Activated naive CD8-positive, alpha-beta T cell treated with anti-CD3 and anti-CD28 coated beads, Interleukin-2, amount 10 ng/mL, durations not matched to agents 7 days and 5 days (primary cell): ENCODE measurements at regions not wholly inside any gene's neighbourhood (a gene's known extent, or its start where the extent isn't known, plus 50 kb on each side); places are given as distances from the start of the nearest gene placed in this dataset.

Experiments used
- ATAC-seq: fragments of 150-1000 bp; cut with Tn5 transposase; one replicate; pipeline ENCODE4 v1.10.0; 2021; ENCODE audit warnings: low read depth, moderate library complexity
- POLR2A ChIA-PET: fragments of 350-600 bp; sonication (Branson Sonifier 250); formaldehyde crosslinking; loops from one replicate; lab custom pipeline; 2021; ENCODE audit warnings: antibody characterized with exemption; lab: Charles Lee
- DNase-seq: peaks from one replicate; pipeline ENCODE4 v3.0.0; 2021
- H3K27ac Mint-ChIP-seq: one replicate; pipeline ENCODE4 v1.8.0; 2022; ENCODE audit warnings: mild to moderate bottlenecking, mixed read lengths
- H3K27me3 Mint-ChIP-seq: one replicate; pipeline ENCODE4 v1.8.0; 2022; ENCODE audit warnings: mild to moderate bottlenecking, moderate library complexity, mixed read lengths
- H3K36me3 Mint-ChIP-seq: one replicate; pipeline ENCODE4 v1.8.0; 2021; ENCODE audit warnings: mild to moderate bottlenecking, mixed read lengths
- H3K4me1 Mint-ChIP-seq: one replicate; pipeline ENCODE4 v1.8.0; 2021; ENCODE audit warnings: mixed read lengths
- H3K4me3 Mint-ChIP-seq: one replicate; pipeline ENCODE4 v1.8.0; 2022; ENCODE audit warnings: mild to moderate bottlenecking, moderate library complexity, mixed read lengths
- H3K9me3 Mint-ChIP-seq: one replicate; pipeline ENCODE4 v1.8.0; 2021; ENCODE audit warnings: mixed read lengths

DNA sequence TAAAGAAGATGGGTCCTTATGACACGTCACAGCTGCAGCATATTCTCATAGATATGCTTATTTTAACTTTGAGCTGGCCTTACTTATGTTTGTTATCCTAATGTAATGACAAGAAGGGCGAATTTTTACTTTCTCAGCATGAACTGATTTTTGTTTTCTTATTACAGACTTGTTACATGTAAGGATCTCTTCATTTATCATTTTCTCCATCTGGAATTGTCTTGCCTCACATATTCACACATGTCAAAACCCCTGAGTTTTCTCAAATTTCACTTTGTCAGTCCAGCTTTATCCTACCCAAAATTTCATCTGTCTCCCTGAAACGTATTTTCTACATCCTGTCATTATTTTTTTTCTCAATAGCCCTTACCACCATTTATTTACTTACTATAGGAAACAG, 1774.0 kb upstream of the PRR20A start:
- ATAC-seq (no peak), DNase-seq (no peak)
- H3K9me3 Mint-ChIP-seq, result peaks cover 2% of the 10 kb centered on the region
- POLR2A ChIA-PET, result no interaction called here
- H3K4me1 Mint-ChIP-seq, result no peaks in the 10 kb centered on the region
- H3K27me3 Mint-ChIP-seq, result no peaks in the 10 kb centered on the region
- no peak overlapping the region for H3K27ac Mint-ChIP-seq
- H3K4me3 Mint-ChIP-seq, result no peak overlapping the region
- no peaks in the 10 kb centered on the region for H3K36me3 Mint-ChIP-seq

DNA sequence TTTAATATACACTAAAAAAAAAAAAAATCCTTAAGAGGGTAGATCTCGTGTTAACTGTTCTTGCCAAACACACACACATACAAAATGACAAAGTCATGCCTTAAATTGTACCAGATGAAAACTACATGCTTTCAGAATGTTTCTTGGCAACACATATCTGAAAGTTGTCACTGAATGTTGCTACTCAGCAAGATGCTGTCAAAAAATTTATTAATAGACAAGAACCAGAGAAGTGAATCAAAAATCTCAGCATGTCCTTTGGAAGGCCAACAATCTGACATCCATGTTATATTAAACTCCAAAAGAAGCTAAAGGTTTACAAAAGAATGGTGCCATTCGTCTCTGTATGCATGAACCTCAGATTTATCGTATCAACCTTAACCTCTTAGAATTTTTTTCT, 1746.2 kb upstream of the PRR20A start:
- no peaks in the 10 kb centered on the region for H3K36me3 Mint-ChIP-seq
- no peak for DNase-seq
- POLR2A ChIA-PET, result no interaction called here
- no peak overlapping the region for H3K4me3 Mint-ChIP-seq
- ATAC-seq, result no peak
- H3K27me3 Mint-ChIP-seq, result no peaks in the 10 kb centered on the region
- H3K4me1 Mint-ChIP-seq, result no peaks in the 10 kb centered on the region
- peaks cover 2% of the 10 kb centered on the region for H3K9me3 Mint-ChIP-seq
- no peak overlapping the region for H3K27ac Mint-ChIP-seq

DNA sequence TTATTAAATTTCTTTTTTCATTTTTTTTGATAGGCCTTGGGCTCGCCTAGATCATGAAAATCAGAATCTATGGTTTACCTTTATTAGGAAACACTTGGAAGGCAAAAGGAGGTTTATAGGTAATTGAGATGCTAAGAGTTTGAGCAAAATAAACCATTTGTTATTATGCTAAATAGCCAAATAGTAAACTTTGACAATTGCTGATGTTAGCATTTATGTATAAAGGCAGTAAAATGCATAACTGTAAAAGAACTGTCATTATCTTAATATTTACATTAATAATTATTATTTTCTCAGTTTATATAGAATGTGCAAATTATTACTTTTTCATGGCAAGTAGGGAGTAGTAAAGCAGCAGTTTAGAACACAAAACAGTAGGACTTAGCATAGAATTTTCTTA, 1737.8 kb upstream of the PRR20A start:
- no peaks in the 10 kb centered on the region for H3K36me3 Mint-ChIP-seq
- H3K9me3 Mint-ChIP-seq, result peaks cover 4% of the 10 kb centered on the region
- no peaks in the 10 kb centered on the region for H3K4me1 Mint-ChIP-seq
- DNase-seq (no peak), ATAC-seq (no peak)
- no peak overlapping the region for H3K27ac Mint-ChIP-seq
- H3K27me3 Mint-ChIP-seq, result no peaks in the 10 kb centered on the region
- no peak overlapping the region for H3K4me3 Mint-ChIP-seq
- POLR2A ChIA-PET, result no interaction called here

DNA sequence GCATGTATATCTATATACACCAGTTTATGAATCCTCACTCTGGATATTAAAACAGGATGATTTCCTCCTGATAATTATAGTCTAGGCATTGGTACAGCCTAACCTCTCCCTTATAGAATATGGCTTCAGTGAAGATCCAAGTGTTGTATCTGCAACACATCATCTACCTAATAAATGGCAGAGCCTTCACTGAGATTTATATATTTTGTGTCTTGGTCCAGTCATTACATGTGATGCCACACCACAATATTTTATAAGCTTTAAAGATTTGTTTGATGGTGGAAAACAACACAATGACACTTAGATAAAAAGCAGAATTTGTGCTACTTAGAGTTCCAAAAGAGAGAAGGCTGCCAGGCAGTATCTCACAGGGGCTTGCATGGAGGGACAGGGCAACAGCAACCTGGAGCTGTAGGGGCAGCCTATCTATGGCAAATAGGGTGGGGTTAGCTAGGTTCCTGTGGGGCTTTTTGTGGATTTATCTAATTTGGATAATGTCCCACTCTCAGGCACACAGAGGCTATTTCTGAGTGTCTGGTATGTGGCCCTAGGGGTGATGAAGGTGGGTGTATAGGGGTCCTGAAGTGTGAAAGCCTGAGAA, 1736.7 kb upstream of the PRR20A start:
- POLR2A ChIA-PET, result no interaction called here
- no peaks in the 10 kb centered on the region for H3K4me1 Mint-ChIP-seq
- no peak overlapping the region for H3K27ac Mint-ChIP-seq
- DNase-seq (no peak), ATAC-seq (no peak)
- no peaks in the 10 kb centered on the region for H3K36me3 Mint-ChIP-seq
- H3K27me3 Mint-ChIP-seq, result no peaks in the 10 kb centered on the region
- peaks cover 4% of the 10 kb centered on the region for H3K9me3 Mint-ChIP-seq
- H3K4me3 Mint-ChIP-seq, result no peak overlapping the region

DNA sequence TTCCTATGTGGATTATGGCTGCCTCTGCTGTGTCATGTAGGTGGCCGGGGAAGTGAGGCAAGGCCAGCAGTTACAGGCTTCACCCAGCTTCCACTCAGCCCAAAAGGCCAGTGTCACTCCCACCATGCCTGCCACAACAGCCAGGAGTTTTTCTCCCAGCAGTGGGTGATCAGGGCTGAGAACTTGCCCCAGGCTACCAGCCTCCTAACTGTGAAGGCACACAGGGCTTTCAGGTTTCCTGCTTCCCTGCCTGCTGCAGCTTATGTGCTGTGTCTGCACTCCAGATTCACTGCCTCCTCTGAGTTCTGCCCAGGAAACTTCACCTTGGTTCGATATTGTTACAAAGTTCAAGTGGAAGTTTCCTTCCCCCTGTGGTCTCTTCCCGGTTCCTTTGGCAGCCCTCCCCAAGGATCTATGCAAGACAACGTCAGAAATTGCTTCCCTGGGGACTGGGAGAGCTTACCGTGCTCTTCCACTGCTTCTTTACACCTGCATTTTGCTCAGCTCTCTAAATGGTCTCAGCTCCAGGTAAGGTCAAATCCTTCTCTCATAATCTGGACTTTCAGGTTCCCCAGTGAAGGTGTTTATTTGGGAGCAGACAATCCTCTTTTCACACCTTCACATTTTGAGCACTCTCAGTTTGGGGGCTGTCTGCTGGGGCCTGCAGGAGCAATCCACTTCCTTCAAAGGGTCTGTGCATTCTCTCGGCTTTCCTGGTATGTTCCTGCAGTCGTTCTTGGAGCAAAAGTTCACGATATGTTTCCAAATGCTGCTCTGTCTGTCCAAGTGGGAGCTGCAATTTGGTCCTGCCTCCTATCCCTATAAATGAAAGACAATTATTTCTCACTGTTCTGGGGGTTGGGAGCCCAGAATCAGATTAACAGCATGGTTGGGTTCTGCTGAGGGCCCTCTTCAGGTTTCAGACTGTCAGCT, 1730.1 kb upstream of the PRR20A start:
- POLR2A ChIA-PET, result no interaction called here
- H3K27ac Mint-ChIP-seq, result no peak overlapping the region
- no peak for DNase-seq
- ATAC-seq, result no peak
- peaks cover 1% of the 10 kb centered on the region for H3K9me3 Mint-ChIP-seq
- H3K4me1 Mint-ChIP-seq, result no peaks in the 10 kb centered on the region
- H3K4me3 Mint-ChIP-seq, result no peak overlapping the region
- no peaks in the 10 kb centered on the region for H3K36me3 Mint-ChIP-seq
- H3K27me3 Mint-ChIP-seq, result no peaks in the 10 kb centered on the region

DNA sequence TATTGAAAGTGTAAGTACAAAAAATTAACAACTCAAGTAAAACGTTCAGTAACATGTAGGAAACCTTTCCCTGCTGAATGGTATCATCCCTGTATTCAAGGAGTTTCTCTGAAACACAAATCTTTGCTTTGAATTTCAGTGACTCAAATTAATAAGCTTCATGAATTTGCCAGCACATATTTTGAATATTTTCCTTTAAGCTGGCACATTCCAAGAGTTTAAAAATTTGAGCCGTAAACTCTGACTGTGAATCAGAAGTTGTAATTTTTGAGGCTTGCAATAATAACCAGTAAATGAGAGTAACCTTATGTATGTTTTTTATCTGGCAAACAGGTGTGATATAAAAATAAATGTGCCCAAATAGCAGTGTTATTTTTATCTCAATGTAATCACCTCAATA, 1722.6 kb upstream of the PRR20A start:
- POLR2A ChIA-PET, result no interaction called here
- H3K4me3 Mint-ChIP-seq, result no peak overlapping the region
- no peaks in the 10 kb centered on the region for H3K27me3 Mint-ChIP-seq
- no peaks in the 10 kb centered on the region for H3K4me1 Mint-ChIP-seq
- DNase-seq (no peak), ATAC-seq (no peak)
- H3K9me3 Mint-ChIP-seq, result no peaks in the 10 kb centered on the region
- H3K27ac Mint-ChIP-seq, result no peak overlapping the region
- no peaks in the 10 kb centered on the region for H3K36me3 Mint-ChIP-seq

DNA sequence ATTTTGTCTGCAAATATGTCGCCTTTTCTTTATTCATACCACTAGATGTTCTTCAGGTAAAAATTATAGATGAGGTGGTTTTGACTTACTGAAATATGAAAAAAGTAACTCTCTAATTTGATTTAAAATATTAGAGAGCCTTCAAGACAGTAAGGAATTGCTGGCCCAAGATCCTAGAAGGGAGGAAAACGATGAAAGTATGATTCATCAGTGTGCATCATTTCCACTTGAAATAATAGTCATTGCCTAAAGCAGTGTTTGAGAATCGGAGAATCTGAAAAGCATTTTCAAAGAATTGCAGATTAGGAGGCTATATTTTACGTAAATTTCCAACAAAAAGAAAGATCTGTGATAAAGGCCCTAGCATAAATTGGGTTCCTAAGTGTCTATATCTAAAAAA, 1707.9 kb upstream of the PRR20A start:
- no peak overlapping the region for H3K4me3 Mint-ChIP-seq
- no peaks in the 10 kb centered on the region for H3K36me3 Mint-ChIP-seq
- ATAC-seq (no peak), DNase-seq (no peak)
- H3K4me1 Mint-ChIP-seq, result no peaks in the 10 kb centered on the region
- POLR2A ChIA-PET, result no interaction called here
- H3K27ac Mint-ChIP-seq, result no peak overlapping the region
- peaks cover 9% of the 10 kb centered on the region for H3K9me3 Mint-ChIP-seq
- no peaks in the 10 kb centered on the region for H3K27me3 Mint-ChIP-seq

DNA sequence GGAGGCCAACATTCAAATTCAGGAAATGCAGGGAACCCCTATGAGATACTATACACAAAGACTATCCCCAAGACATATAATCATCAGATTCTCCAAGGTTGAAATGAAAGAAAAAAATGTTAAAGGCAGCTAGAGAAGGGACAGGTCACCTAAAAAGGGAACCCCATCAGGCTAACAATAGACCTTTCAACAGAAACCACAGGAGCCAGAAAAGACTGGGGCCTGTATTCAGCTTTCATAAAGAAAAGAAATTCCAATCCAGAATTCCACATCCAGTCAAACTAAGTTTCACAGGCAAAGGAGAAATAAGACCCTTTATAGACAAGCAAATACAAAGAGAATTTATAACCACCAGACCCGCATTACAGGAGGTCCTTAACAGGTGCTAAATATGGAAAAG, 1703.6 kb upstream of the PRR20A start:
- POLR2A ChIA-PET, result no interaction called here
- Mint-ChIP-seq H3K9me3 (peaks cover 11% of the 10 kb centered on the region), H3K4me3 (no peak overlapping the region), H3K27ac (no peak overlapping the region), H3K27me3 (no peaks in the 10 kb centered on the region), H3K36me3 (no peaks in the 10 kb centered on the region), H3K4me1 (no peaks in the 10 kb centered on the region)
- DNase-seq (no peak), ATAC-seq (no peak)

DNA sequence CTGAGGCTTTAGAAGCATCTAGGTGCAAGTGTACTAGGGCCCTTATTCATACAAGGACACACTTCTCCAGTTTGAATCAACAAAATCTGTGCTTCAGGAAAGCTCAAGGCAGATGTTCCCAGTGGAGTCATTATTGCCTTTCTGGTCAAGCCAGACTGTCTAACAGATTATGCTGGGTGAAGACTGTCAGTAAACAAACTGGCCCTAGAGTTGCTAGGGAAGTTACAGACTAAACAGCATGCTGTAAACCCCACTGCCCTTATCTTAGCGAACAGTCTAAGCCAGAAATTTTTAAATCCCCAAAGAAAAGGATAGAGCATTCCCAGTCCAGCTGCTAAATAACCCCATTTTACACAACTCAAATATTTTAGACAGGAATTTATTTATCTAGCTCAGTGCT, 1701.3 kb upstream of the PRR20A start:
- Mint-ChIP-seq H3K27me3 (no peaks in the 10 kb centered on the region), H3K27ac (no peak overlapping the region), H3K4me3 (no peak overlapping the region), H3K9me3 (peaks cover 11% of the 10 kb centered on the region), H3K4me1 (no peaks in the 10 kb centered on the region), H3K36me3 (no peaks in the 10 kb centered on the region)
- POLR2A ChIA-PET, result no interaction called here
- DNase-seq (no peak), ATAC-seq (no peak)

DNA sequence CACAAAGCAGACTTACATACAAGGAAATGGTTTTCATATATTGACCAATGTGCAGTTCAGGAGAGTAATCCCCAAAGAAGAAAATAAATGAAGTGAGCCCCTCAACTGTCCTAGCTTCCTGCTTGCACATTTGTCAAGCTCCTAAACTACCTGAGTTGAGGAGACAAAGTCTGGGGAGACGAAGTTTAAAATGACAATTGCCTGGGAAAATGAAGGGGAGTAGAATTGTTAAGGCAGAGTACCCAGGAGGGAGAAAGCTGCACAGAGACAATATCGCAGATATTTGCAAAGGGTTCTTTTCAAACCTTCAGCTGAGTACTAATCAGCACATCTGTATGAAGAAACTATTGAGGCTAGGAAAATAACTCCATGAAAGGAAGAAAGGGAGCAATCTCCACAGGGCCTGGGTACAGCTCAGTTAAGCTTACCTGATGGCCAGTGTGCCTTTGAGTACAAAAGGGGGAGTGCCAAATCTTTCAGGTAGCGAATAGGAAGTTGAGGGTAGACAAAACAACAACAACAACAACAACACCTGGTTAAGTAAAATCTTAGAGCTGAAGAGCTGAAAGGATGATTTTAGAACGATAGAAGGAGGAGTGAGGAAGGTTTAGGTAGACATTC, 1700.1 kb upstream of the PRR20A start:
- DNase-seq (no peak), ATAC-seq (no peak)
- Mint-ChIP-seq H3K27me3 (no peaks in the 10 kb centered on the region), H3K9me3 (peaks cover 9% of the 10 kb centered on the region), H3K36me3 (no peaks in the 10 kb centered on the region), H3K4me3 (no peak overlapping the region), H3K4me1 (no peaks in the 10 kb centered on the region), H3K27ac (no peak overlapping the region)
- POLR2A ChIA-PET, result no interaction called here

DNA sequence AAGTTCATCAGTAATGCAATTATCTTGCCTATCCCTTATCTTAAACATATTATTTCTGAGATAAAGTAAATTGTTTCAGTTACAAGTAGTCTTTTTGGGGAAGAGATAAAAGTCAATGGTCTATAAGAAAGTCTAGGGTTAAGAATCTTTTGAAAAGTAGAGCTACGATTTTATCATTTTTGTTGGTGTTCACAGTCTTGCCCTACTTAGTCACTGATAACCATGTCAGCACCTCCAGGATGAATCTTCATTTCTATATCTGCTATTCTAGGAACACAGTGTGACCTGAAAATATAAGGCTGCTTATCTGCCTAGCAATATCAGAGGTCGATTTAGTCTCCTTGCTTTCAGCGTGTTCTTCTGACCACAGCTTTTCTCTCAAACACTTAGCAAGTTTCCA, 1676.5 kb upstream of the PRR20A start:
- Mint-ChIP-seq H3K36me3 (no peaks in the 10 kb centered on the region), H3K4me3 (no peak overlapping the region), H3K27ac (no peak overlapping the region), H3K9me3 (peaks cover 7% of the 10 kb centered on the region), H3K27me3 (no peaks in the 10 kb centered on the region), H3K4me1 (no peaks in the 10 kb centered on the region)
- ATAC-seq (no peak), DNase-seq (no peak)
- POLR2A ChIA-PET, result no interaction called here

DNA sequence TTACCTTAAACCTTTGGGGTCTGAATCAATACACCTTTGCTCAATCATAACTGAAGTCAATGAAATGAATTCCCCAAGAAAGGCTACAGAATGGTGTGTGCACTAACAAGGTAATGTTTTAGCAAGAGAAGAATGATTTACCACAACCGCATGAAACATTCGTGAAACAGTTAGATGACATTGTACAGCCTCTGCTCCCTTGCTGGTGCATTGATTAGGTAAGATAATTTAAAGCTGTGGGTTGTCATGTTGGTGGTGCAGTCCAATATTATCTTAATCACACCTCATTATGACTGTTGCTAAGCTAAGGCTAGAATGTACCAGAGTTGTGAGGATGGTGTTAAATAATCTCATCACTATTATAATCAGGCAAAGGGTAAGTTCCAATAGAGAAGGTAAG, 1673.2 kb upstream of the PRR20A start:
- Mint-ChIP-seq H3K27me3 (no peaks in the 10 kb centered on the region), H3K36me3 (no peaks in the 10 kb centered on the region), H3K4me3 (no peak overlapping the region), H3K9me3 (peaks cover 5% of the 10 kb centered on the region), H3K27ac (no peak overlapping the region), H3K4me1 (no peaks in the 10 kb centered on the region)
- POLR2A ChIA-PET, result no interaction called here
- ATAC-seq (no peak), DNase-seq (no peak)

DNA sequence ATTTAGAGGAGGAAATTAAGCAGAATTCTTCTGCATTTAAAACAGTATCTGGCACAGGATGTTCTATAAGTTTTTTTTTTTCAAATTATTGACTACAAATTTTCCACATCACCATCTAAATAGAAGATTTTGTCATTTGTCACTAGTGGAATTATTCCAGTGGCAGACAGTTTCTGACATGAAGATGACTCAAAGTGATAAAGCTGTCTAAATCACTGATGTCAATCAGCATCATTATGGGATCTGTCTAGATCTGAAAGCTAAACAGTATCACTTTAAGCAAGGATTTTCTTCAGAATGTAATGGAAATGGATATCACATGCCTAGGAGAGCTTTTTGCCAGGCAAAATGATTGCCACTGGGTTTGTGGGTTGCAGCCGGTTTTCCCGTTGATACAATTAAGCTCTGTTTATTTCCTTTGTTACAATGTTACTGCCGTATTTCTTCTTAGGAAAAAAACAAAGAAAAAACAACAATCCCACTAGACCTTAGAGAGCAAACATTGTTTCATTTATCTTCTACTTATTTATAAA, 1657.0 kb upstream of the PRR20A start:
- DNase-seq, result no peak
- Mint-ChIP-seq H3K4me3 (no peak overlapping the region), H3K27ac (no peak overlapping the region), H3K4me1 (no peaks in the 10 kb centered on the region), H3K27me3 (no peaks in the 10 kb centered on the region), H3K36me3 (no peaks in the 10 kb centered on the region), H3K9me3 (peaks cover 7% of the 10 kb centered on the region)
- POLR2A ChIA-PET, result no interaction called here
- ATAC-seq, result no peak

DNA sequence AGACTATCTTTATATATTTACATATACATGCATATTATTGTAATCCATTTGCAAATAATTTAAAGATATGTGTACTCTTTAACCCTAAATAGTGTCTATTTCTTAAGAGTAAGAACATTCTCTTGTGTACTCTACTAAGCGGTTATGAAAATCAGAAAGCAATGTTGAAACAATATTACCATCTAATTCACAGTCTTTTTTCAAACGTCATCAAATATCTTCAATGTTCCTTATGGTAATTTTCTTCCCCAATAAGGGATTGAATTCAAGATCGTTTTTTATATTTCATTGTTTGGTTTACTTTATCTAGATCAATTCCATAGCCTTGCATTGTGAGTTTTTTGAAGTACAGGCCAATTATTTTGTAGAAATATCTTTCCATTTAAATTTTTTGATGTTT, 1647.4 kb upstream of the PRR20A start:
- H3K9me3 Mint-ChIP-seq, result peaks cover 2% of the 10 kb centered on the region
- H3K4me3 Mint-ChIP-seq, result no peak overlapping the region
- no peaks in the 10 kb centered on the region for H3K36me3 Mint-ChIP-seq
- ATAC-seq, result no peak
- POLR2A ChIA-PET, result no interaction called here
- H3K27ac Mint-ChIP-seq, result no peak overlapping the region
- no peaks in the 10 kb centered on the region for H3K27me3 Mint-ChIP-seq
- no peak for DNase-seq
- H3K4me1 Mint-ChIP-seq, result no peaks in the 10 kb centered on the region
